Skeletal muscle satellite cell (primary cell): ENCODE measurements at regions not wholly inside any gene's neighbourhood (a gene's known extent, or its start where the extent isn't known, plus 50 kb on each side); places are given as distances from the start of the nearest gene placed in this dataset.

ENCODE experiments used
- H3K27me3 ChIP-seq: 2 replicates; pipeline ENCODE4 v1.7.0; 2013; ENCODE audit warnings: low read length; ENCODE audit not compliant: control insufficient read depth, insufficient read depth
- H3K36me3 ChIP-seq: 2 replicates; pipeline ENCODE4 v1.7.0; 2013; ENCODE audit warnings: mild to moderate bottlenecking, control low read depth, low read length; ENCODE audit not compliant: insufficient read depth
- H3K4me1 ChIP-seq: 2 replicates; pipeline ENCODE4 v1.7.0; 2013; ENCODE audit warnings: low read length; ENCODE audit not compliant: control insufficient read depth, insufficient read depth
- H3K4me2 ChIP-seq: 2 replicates; pipeline ENCODE4 v1.7.0; 2013; ENCODE audit warnings: mild to moderate bottlenecking, low read length
- H3K4me3 ChIP-seq: 2 replicates; pipeline ENCODE4 v1.7.0; 2013; ENCODE audit warnings: low read length
- H3K9ac ChIP-seq: 2 replicates; pipeline ENCODE4 v1.7.0; 2013; ENCODE audit warnings: mild to moderate bottlenecking, low read depth, low read length, moderate library complexity
- H3K9me3 ChIP-seq: replicated peaks from 2 replicates; pipeline ENCODE4 v1.7.0; 2013; ENCODE audit warnings: mild to moderate bottlenecking, control low read depth, low read length

- Histone ChIP-seq H3K9me3 (peaks cover 7% of the 10 kb centered on the region), H3K4me1 (no peaks in the 10 kb centered on the region), H3K36me3 (no peaks in the 10 kb centered on the region), H3K27me3 (no peaks in the 10 kb centered on the region), H3K4me2 (no peak overlapping the region), H3K4me3 (no peak overlapping the region), H3K9ac (no peak overlapping the region)
Observed at GRCh38 chr18:1246827-1247226, 342.2 kb downstream of the ADCYAP1 start.

DNA sequence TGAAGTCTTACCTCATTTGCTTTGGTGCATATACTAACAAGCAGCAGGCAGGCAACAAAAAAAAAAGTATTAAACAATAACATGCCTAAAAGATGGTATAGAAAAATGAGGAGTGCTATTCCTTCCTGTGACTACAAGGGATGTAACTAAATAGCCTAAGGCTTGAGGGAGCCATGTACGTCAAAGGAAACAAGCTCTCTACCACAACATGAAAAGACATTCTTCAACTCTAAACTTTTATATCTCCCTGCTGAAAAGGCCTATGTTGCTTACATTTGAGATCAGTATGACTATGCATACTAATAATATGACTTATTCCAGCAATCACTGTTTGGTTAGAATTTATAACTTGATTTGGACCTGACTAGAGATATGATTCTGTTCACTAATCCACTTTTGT lies 347.9 kb downstream of the ADCYAP1 start:
- no peak overlapping the region for H3K4me3 ChIP-seq

DNA sequence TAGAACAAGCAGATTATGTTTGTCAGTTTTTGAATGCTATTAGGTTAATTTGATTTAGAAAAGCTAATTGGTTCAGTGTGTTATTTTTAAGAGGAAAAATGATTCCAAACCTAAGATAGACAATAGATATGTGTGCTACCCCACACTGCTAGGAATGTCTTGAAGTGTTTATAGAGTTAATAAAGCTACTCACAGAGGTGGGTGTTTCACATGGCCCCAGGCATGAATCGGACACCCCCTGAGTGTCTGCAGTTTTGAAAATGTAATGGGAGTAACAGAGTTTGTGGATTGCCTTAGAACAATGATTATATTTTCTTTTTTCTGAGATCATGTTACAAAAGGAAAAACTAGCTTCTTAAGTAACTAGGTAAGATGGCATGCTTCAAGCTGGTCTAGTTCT lies 348.3 kb downstream of the ADCYAP1 start:
- Histone ChIP-seq H3K4me3 (no peak overlapping the region), H3K27me3 (no peaks in the 10 kb centered on the region), H3K9ac (no peak overlapping the region), H3K9me3 (no peaks in the 10 kb centered on the region), H3K4me2 (no peak overlapping the region), H3K4me1 (no peaks in the 10 kb centered on the region), H3K36me3 (no peaks in the 10 kb centered on the region)

More for the DNA sequence above, 347.9 kb downstream of the ADCYAP1 start:
- H3K4me1 ChIP-seq, result no peaks in the 10 kb centered on the region
- no peaks in the 10 kb centered on the region for H3K9me3 ChIP-seq
- H3K9ac ChIP-seq, result no peak overlapping the region
- H3K4me2 ChIP-seq, result no peak overlapping the region
- H3K27me3 ChIP-seq, result no peaks in the 10 kb centered on the region
- H3K36me3 ChIP-seq, result no peaks in the 10 kb centered on the region

- H3K9ac ChIP-seq, result no peak overlapping the region
- no peak overlapping the region for H3K4me3 ChIP-seq
- no peaks in the 10 kb centered on the region for H3K27me3 ChIP-seq
- H3K4me1 ChIP-seq, result no peaks in the 10 kb centered on the region
- no peaks in the 10 kb centered on the region for H3K36me3 ChIP-seq
- no peaks in the 10 kb centered on the region for H3K9me3 ChIP-seq
- no peak overlapping the region for H3K4me2 ChIP-seq
Observed at GRCh38 chr18:1253827-1254226, 349.2 kb downstream of the ADCYAP1 start.

DNA sequence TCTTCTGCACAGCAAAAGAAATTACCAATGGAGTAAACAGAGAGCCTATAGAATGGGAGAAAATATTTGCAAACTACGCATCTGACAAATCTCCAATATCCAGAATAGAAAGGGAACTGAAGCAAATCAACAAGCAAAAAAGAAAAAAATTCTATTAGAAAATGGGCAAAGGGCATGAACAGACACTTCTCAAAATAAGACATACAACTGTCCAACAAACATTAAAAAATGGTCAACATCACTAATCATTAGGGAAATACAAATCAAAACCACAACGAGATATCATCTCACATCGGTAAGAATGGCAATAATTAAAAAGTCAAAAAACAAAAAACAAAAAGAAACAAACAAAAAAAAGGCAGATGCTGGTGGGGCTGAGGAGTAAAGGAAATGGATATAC lies 356.4 kb downstream of the ADCYAP1 start:
- Histone ChIP-seq H3K4me2 (no peak overlapping the region), H3K36me3 (no peaks in the 10 kb centered on the region), H3K4me1 (no peaks in the 10 kb centered on the region), H3K27me3 (no peaks in the 10 kb centered on the region), H3K4me3 (no peak overlapping the region), H3K9ac (no peak overlapping the region), H3K9me3 (no peaks in the 10 kb centered on the region)

- Histone ChIP-seq H3K4me1 (no peaks in the 10 kb centered on the region), H3K4me2 (no peak overlapping the region), H3K9ac (no peak overlapping the region), H3K4me3 (no peak overlapping the region), H3K36me3 (no peaks in the 10 kb centered on the region), H3K9me3 (no peaks in the 10 kb centered on the region), H3K27me3 (no peaks in the 10 kb centered on the region)
Observed at GRCh38 chr18:1267021-1267420, 362.4 kb downstream of the ADCYAP1 start.

DNA sequence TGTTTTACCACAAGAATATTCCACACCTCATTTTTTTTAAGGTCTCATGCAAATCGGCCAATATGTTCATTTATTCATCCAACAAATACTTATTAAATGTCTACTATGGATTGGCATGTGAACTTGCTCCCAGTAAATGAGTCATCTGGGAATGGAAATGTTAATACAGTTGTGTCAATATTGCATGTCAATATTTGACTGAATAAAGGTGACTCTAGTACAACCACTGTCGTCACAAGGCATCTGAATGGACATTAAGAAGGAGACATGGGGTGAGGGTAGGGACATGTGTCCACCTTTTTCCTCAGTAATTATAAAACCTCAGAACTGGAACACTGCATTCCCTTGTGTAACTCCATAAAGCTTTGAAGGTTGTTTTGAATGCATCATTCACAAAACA lies 365.4 kb downstream of the ADCYAP1 start:
- H3K36me3 ChIP-seq, result no peaks in the 10 kb centered on the region
- no peaks in the 10 kb centered on the region for H3K27me3 ChIP-seq
- no peaks in the 10 kb centered on the region for H3K4me1 ChIP-seq
- H3K9me3 ChIP-seq, result no peaks in the 10 kb centered on the region
- H3K4me3 ChIP-seq, result no peak overlapping the region
- no peak overlapping the region for H3K4me2 ChIP-seq
- H3K9ac ChIP-seq, result no peak overlapping the region

- no peak overlapping the region for H3K4me3 ChIP-seq
- H3K9ac ChIP-seq, result no peak overlapping the region
- H3K27me3 ChIP-seq, result no peaks in the 10 kb centered on the region
- H3K4me1 ChIP-seq, result no peaks in the 10 kb centered on the region
- H3K9me3 ChIP-seq, result no peaks in the 10 kb centered on the region
- no peak overlapping the region for H3K4me2 ChIP-seq
- no peaks in the 10 kb centered on the region for H3K36me3 ChIP-seq
Observed at GRCh38 chr18:1273469-1273868, 368.8 kb downstream of the ADCYAP1 start.

GRCh38 chr18:1292167-1292566 lies 387.5 kb downstream of the ADCYAP1 start:
- Histone ChIP-seq H3K4me1 (no peaks in the 10 kb centered on the region), H3K4me2 (no peak overlapping the region), H3K36me3 (no peaks in the 10 kb centered on the region), H3K9me3 (no peaks in the 10 kb centered on the region), H3K4me3 (no peak overlapping the region), H3K27me3 (no peaks in the 10 kb centered on the region), H3K9ac (no peak overlapping the region)

DNA sequence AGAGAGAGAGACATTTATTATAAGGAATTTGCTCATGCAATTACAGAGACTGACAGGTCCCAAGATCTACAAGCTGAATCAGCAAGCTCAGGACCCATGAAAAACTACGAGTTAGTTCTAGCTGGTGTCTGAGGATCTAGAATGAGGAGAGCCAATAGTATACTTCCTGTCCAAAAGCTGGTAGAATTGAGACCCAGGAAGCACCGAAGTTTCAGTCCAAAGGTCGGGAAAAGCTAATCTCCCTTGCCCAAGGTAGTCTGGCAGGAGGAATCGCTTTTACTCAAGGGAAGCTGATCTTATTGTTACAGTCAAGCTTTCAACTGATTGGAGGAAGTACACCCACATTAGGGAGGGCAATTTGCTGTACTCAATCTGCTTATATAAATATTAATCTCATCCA lies 389.6 kb downstream of the ADCYAP1 start:
- no peaks in the 10 kb centered on the region for H3K4me1 ChIP-seq
- H3K9me3 ChIP-seq, result no peaks in the 10 kb centered on the region
- no peaks in the 10 kb centered on the region for H3K27me3 ChIP-seq
- no peak overlapping the region for H3K4me2 ChIP-seq
- no peak overlapping the region for H3K9ac ChIP-seq
- no peaks in the 10 kb centered on the region for H3K36me3 ChIP-seq
- H3K4me3 ChIP-seq, result no peak overlapping the region

DNA sequence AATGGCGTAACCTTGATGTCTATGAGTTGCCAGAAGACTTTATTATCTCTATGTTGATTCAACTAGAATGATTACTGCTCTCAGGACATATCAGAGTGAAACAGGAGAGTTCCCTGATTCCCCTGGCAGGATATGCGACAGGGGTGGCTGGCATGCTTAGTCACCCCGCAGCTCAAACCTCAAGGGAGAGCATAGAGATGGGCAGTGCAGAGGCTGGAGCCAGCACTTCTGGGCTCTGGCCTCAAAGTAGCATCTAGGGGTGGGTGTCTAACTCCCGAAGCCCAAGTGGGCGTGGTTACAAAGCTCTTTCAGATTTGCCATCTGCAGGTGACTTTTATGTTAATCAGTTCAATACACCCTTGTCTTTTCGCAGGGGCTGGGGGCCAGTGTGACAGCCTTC lies 391.6 kb downstream of the ADCYAP1 start:
- no peaks in the 10 kb centered on the region for H3K36me3 ChIP-seq
- no peaks in the 10 kb centered on the region for H3K4me1 ChIP-seq
- no peak overlapping the region for H3K4me2 ChIP-seq
- H3K4me3 ChIP-seq, result no peak overlapping the region
- H3K9ac ChIP-seq, result no peak overlapping the region
- H3K9me3 ChIP-seq, result no peaks in the 10 kb centered on the region
- H3K27me3 ChIP-seq, result no peaks in the 10 kb centered on the region

DNA sequence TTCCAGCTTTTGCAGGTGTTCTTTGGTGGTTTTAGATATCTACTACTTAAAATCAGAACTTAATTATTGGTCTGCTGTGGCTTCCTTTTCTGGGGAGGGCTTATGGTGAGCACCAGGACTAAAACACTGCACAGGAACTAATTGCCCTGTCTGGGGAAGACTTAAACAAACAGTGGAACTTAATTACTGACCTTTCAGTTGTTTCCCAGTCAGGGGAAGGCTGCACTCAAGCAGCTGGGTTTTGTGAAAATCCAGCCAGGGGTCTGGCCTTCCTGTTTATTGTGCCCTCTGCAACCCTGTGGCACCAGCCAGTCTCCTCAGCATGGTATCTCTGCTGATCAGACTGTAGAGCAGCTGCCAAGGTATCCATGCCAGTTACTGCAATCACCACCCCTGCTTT lies 398.2 kb downstream of the ADCYAP1 start:
- no peak overlapping the region for H3K9ac ChIP-seq
- H3K4me1 ChIP-seq, result no peaks in the 10 kb centered on the region
- no peaks in the 10 kb centered on the region for H3K27me3 ChIP-seq
- no peak overlapping the region for H3K4me2 ChIP-seq
- no peak overlapping the region for H3K4me3 ChIP-seq
- H3K36me3 ChIP-seq, result no peaks in the 10 kb centered on the region
- no peaks in the 10 kb centered on the region for H3K9me3 ChIP-seq
